GM18498 (cell line): ENCODE measurements at regions not wholly inside any gene's neighbourhood (a gene's known extent, or its start where the extent isn't known, plus 50 kb on each side); places are given as distances from the start of the nearest gene placed in this dataset.

ENCODE experiments used
- ATAC-seq: cut with Tn5 transposase; IDR thresholded peaks from one replicate; pipeline ENCODE4 v1.9.1; 2021; ENCODE audit warnings: mild to moderate bottlenecking, moderate library complexity; ENCODE audit not compliant: unreplicated experiment

- ATAC-seq: no peak
Observed at GRCh38 chr5:74501674-74502478, 138.7 kb downstream of the ENC1 start.

- ATAC-seq: no peak
Observed at GRCh38 chr5:74500110-74500917, 140.2 kb downstream of the ENC1 start.

- ATAC-seq: no peak
Observed at GRCh38 chr5:74499256-74500050, 141.1 kb downstream of the ENC1 start.

GRCh38 chr5:74497706-74498105 lies 142.8 kb downstream of the ENC1 start:
- no peak for ATAC-seq

- no peak for ATAC-seq
Observed at GRCh38 chr5:74493411-74493810, 147.1 kb downstream of the ENC1 start.

- no peak for ATAC-seq
Observed at GRCh38 chr5:74492230-74492629, 148.3 kb downstream of the ENC1 start.

GRCh38 chr5:74491586-74491985 lies 148.9 kb downstream of the ENC1 start:
- ATAC-seq: no peak

GRCh38 chr5:74490814-74491213 lies 149.7 kb downstream of the ENC1 start:
- peak; percentile 94 for ATAC-seq

- no peak for ATAC-seq
Observed at GRCh38 chr5:74482990-74483389, 157.5 kb downstream of the ENC1 start.

GRCh38 chr5:74482523-74482922 lies 158.0 kb downstream of the ENC1 start:
- no peak for ATAC-seq

GRCh38 chr5:74481357-74481756 lies 159.2 kb downstream of the ENC1 start:
- peak; percentile 81 for ATAC-seq

GRCh38 chr5:74480201-74480600 lies 160.3 kb downstream of the ENC1 start:
- ATAC-seq: no peak

- ATAC-seq: no peak
Observed at GRCh38 chr5:74478328-74478727, 162.2 kb downstream of the ENC1 start.

- no peak for ATAC-seq
Observed at GRCh38 chr5:74477761-74478160, 162.8 kb downstream of the ENC1 start.

GRCh38 chr5:74476819-74477453 lies 163.6 kb downstream of the ENC1 start:
- ATAC-seq: no peak

- ATAC-seq: no peak
Observed at GRCh38 chr5:74476046-74476818, 164.3 kb downstream of the ENC1 start.

GRCh38 chr5:74471875-74472274 lies 168.7 kb downstream of the ENC1 start:
- no peak for ATAC-seq

GRCh38 chr5:74469234-74469994 lies 171.1 kb downstream of the ENC1 start:
- ATAC-seq: no peak

- ATAC-seq: no peak
Observed at GRCh38 chr5:74468421-74468820, 172.1 kb downstream of the ENC1 start.
